OCI-LY7 (cell line): ENCODE measurements at regions not wholly inside any gene's neighbourhood (a gene's known extent, or its start where the extent isn't known, plus 50 kb on each side); places are given as distances from the start of the nearest gene placed in this dataset.

ENCODE experiments used
- BruUV-seq: library from RNA; stranded (reverse); fragments of 400-500 nt; replicated peaks from 2 replicates; lab custom pipeline; 2021; lab: Mats Ljungman, UMichigan
- CTCF ChIA-PET: fragments of 300-600 bp; sonication (Branson Sonifier 250); formaldehyde crosslinking; loops from one replicate; lab custom pipeline; 2022; ENCODE audit warnings: antibody characterized with exemption; ENCODE audit not compliant: unreplicated experiment; lab: Charles Lee
- POLR2A ChIA-PET: fragments of 300-600 bp; sonication (Branson Sonifier 250); formaldehyde crosslinking; loops from one replicate; lab custom pipeline; 2022; ENCODE audit warnings: antibody characterized with exemption; lab: Charles Lee
- DNase-seq: peaks from one replicate; pipeline ENCODE4 v3.0.0-alpha.2; 2015; ENCODE audit warnings: low spot score
- H2AFZ ChIP-seq: fragments of 200-600 bp; sonication (generic), shearing (Covaris generic); 2 replicates; pipeline ENCODE4 v1.6.1; 2014; ENCODE audit warnings: mild to moderate bottlenecking, antibody characterized with exemption, low read length, moderate library complexity
- H3K27ac ChIP-seq: fragments of 200-600 bp; sonication (generic); 2 replicates; pipeline ENCODE4 v1.5.1; 2014; ENCODE audit warnings: mixed run types, low read depth, mild to moderate bottlenecking, moderate library complexity, low read length, inconsistent platforms; ENCODE audit not compliant: poor library complexity, severe bottlenecking
- H3K36me3 ChIP-seq: fragments of 200-600 bp; sonication (generic); 2 replicates; pipeline ENCODE4 v1.6.1; 2014; ENCODE audit warnings: mild to moderate bottlenecking, antibody characterized with exemption, low read length, moderate library complexity, mixed read lengths; ENCODE audit not compliant: insufficient read depth
- H3K4me1 ChIP-seq: fragments of 200-600 bp; sonication (generic); 2 replicates; pipeline ENCODE4 v1.5.1; 2014; ENCODE audit warnings: mild to moderate bottlenecking, low read length; ENCODE audit not compliant: insufficient read depth, poor library complexity, severe bottlenecking
- H3K4me2 ChIP-seq: fragments of 200-600 bp; sonication (generic); 2 replicates; pipeline ENCODE4 v1.6.1; 2014; ENCODE audit warnings: mild to moderate bottlenecking, low read length
- H3K4me3 ChIP-seq: fragments of 200-600 bp; sonication (generic); 2 replicates; pipeline ENCODE4 v1.5.1; 2014; ENCODE audit warnings: mild to moderate bottlenecking, low read depth, low read length; ENCODE audit not compliant: poor library complexity, severe bottlenecking
- H3K79me2 ChIP-seq: fragments of 200-600 bp; sonication (generic); 2 replicates; pipeline ENCODE4 v1.6.1; 2016; ENCODE audit warnings: low read depth, mild to moderate bottlenecking, low read length, moderate library complexity, mixed read lengths; ENCODE audit not compliant: insufficient read depth
- H3K9me2 ChIP-seq: fragments of 200-600 bp; sonication (generic); 2 replicates; pipeline ENCODE4 v1.6.1; 2016; ENCODE audit warnings: mild to moderate bottlenecking, low read length, mixed read lengths; ENCODE audit not compliant: insufficient read depth
- H3K9me3 ChIP-seq: fragments of 200-600 bp; sonication (generic); 2 replicates; pipeline ENCODE4 v1.6.1; 2014; ENCODE audit warnings: mild to moderate bottlenecking, mixed run types, low read length, mixed read lengths
- H4K20me1 ChIP-seq: fragments of 200-600 bp; sonication (generic); 2 replicates; pipeline ENCODE4 v1.6.1; 2014; ENCODE audit warnings: mild to moderate bottlenecking, antibody characterized with exemption, low read length, moderate library complexity, mixed read lengths; ENCODE audit not compliant: insufficient read depth
- EZH2phosphoT487 ChIP-seq: fragments of 200-600 bp; sonication (generic); IDR thresholded peaks from 2 replicates; pipeline ENCODE4 v1.6.1; 2018; ENCODE audit warnings: low read depth, borderline replicate concordance, mild to moderate bottlenecking, mixed run types, antibody characterized with exemption, low read length, moderate library complexity, mixed read lengths
- intact Hi-C: fragments of 100-400 bp; cut with micrococcal nuclease; formaldehyde crosslinking; loops from one replicate; pipeline ENCODE4 v1.10.0; 2022; ENCODE audit not compliant: unreplicated experiment
- TF ChIP-seq, protein P1 (sequence below): fragments of 200-600 bp; sonication (generic); conservative IDR thresholded peaks from 2 replicates; pipeline ENCODE4 v1.5.1; 2014; ENCODE audit warnings: mild to moderate bottlenecking, antibody characterized with exemption, low read length, moderate library complexity, mixed read lengths

DNA sequence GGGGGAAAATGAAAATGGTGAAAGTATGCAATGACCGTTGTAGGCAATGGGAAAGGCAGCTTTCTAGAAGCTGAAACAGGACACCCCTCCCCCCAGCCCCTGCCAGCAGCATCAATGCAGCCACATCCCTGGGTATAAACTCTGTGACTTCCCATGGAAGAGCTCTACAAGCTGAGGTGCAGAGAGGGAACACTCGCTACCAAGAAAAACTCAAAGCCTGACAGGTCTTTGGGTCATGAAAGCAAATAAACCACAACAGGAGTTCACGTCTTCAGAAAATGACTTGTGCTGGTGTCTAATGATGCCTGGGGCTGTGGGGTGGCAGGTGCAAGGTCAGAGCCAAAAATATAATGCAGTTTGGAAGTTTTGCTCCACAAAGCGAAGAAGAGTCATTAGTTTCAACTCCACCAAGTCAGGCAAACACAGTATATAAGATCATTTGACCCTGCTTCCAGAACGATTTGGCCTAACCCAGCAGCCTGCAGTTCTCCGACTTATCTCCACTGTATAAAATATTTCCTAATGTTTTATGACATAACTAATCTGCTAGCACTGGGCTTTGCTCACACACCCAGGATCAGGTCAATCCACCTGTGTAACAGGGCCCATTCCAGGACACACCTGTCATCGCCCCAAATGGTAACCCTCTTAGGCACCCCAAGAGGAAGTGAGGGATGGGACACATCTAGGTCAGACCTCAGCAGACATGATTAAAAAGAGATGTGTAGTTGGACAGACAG lies 102.1 kb downstream of the IRS2 start:
- Histone ChIP-seq H3K36me3 (no peaks in the 10 kb centered on the region), H3K9me2 (no peaks in the 10 kb centered on the region), H3K4me1 (no peaks in the 10 kb centered on the region), H3K27ac (no peak overlapping the region), H4K20me1 (no peaks in the 10 kb centered on the region), H3K4me3 (no peak overlapping the region), H3K79me2 (no peaks in the 10 kb centered on the region), H2AFZ (no peak overlapping the region), H3K4me2 (no peak overlapping the region), H3K9me3 (no peaks in the 10 kb centered on the region)
- CTCF ChIA-PET = no interaction called here
- TF ChIP-seq EZH2phosphoT487 = no peak
- TF ChIP-seq, protein P1, sequence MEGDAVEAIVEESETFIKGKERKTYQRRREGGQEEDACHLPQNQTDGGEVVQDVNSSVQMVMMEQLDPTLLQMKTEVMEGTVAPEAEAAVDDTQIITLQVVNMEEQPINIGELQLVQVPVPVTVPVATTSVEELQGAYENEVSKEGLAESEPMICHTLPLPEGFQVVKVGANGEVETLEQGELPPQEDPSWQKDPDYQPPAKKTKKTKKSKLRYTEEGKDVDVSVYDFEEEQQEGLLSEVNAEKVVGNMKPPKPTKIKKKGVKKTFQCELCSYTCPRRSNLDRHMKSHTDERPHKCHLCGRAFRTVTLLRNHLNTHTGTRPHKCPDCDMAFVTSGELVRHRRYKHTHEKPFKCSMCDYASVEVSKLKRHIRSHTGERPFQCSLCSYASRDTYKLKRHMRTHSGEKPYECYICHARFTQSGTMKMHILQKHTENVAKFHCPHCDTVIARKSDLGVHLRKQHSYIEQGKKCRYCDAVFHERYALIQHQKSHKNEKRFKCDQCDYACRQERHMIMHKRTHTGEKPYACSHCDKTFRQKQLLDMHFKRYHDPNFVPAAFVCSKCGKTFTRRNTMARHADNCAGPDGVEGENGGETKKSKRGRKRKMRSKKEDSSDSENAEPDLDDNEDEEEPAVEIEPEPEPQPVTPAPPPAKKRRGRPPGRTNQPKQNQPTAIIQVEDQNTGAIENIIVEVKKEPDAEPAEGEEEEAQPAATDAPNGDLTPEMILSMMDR = no peak
- POLR2A ChIA-PET = no interaction called here
- intact Hi-C loops = no loop called here
- no peak for DNase-seq
- BruUV-seq = no TSS peak

DNA sequence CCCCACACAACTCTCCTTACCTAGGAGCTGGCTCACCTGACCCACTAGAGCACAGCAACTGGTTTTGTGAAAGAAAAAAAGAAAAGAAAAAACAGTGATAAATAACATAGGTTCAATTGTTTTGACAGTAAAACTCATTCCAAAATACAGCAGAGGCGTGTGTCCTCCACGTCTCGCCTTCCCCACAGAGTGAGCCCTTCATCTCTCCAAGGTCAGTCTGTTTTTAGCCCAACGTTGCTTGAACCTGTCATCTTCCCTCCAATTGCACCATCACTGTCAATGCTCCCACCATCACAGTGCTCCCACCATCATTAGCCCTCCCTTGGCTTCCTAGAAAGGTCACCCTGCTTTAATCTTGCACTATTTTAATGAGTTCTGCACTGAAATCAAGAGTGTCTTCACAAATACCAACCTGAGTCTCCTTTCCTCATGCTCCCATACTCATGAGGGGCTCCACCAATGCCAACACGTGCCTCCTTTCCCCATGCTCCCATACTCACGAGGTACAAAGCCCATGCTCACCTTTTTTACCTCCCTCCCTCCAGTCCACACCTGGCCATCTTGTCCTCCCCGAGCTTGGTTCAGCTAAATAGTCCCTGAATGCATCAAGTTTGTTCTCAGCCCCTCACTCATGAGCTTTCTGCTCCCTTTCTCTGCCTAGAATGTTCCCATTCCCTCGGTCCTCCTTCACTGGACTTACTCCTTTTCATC lies 103.7 kb downstream of the IRS2 start:
- Histone ChIP-seq H3K4me2 (no peak overlapping the region), H2AFZ (no peak overlapping the region), H3K27ac (no peak overlapping the region), H3K4me3 (no peak overlapping the region), H3K36me3 (no peaks in the 10 kb centered on the region), H3K4me1 (no peaks in the 10 kb centered on the region), H3K9me2 (no peaks in the 10 kb centered on the region), H4K20me1 (no peaks in the 10 kb centered on the region), H3K9me3 (no peaks in the 10 kb centered on the region), H3K79me2 (no peaks in the 10 kb centered on the region)
- no peak for DNase-seq
- ChIA-PET POLR2A (no interaction called here), CTCF (no interaction called here)
- TF ChIP-seq EZH2phosphoT487 = no peak
- TF ChIP-seq, protein P1 = no peak
- BruUV-seq = no TSS peak
- intact Hi-C loops = no loop called here

DNA sequence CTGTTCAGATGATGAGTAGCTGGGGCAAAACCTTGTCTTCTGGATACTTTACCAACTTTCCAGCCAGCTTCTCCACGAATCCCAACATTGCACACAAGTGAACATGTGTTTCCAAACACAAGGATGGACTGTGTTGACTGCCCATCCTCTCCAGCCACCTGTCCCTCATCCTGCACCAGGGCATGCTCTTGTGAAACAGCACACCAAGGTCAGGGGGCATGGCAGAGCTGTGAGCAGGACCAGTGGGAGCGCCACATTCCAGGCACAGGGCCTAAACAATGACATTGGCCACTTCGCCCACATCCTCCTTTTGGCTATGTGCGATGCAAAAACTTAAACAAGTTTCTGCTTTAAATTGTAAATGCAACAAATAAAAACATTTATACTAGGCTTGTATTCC lies 105.5 kb downstream of the IRS2 start:
- intact Hi-C loops = no loop called here
- TF ChIP-seq, protein P1 = no peak
- no peak for TF ChIP-seq EZH2phosphoT487
- DNase-seq = no peak
- H3K9me2 ChIP-seq = no peaks in the 10 kb centered on the region
- H2AFZ ChIP-seq = no peak overlapping the region
- H3K79me2 ChIP-seq = no peaks in the 10 kb centered on the region
- no peaks in the 10 kb centered on the region for H4K20me1 ChIP-seq
- BruUV-seq = no TSS peak
- H3K4me3 ChIP-seq = no peak overlapping the region
- H3K4me1 ChIP-seq = no peaks in the 10 kb centered on the region
- H3K9me3 ChIP-seq = no peaks in the 10 kb centered on the region
- H3K36me3 ChIP-seq = no peaks in the 10 kb centered on the region
- no peak overlapping the region for H3K4me2 ChIP-seq
- CTCF ChIA-PET = no interaction called here
- no peak overlapping the region for H3K27ac ChIP-seq
- POLR2A ChIA-PET = no interaction called here
